Effector CD4-positive, alpha-beta T cell (primary cell): ENCODE measurements at regions not wholly inside any gene's neighbourhood (a gene's known extent, or its start where the extent isn't known, plus 50 kb on each side); places are given as distances from the start of the nearest gene placed in this dataset.
"Not testable (repeated sequence)": the region's sequence is repeated elsewhere in the genome, so short reads cannot be mapped to it uniquely, and the experiment has no call there.

ENCODE experiments used
- DNase-seq: peaks from one replicate; pipeline ENCODE4 v3.0.0-alpha.2; 2020

GRCh38 chr13:103639326-103639725 lies 573.1 kb upstream of the SLC10A2 start:
- DNase-seq = no peak

GRCh38 chr13:103638706-103639105 lies 572.5 kb upstream of the SLC10A2 start:
- no peak for DNase-seq

- no peak for DNase-seq
Measured at GRCh38 chr13:103634066-103634465, 567.8 kb upstream of the SLC10A2 start.

GRCh38 chr13:103625194-103625593 lies 559.0 kb upstream of the SLC10A2 start:
- DNase-seq = no peak

GRCh38 chr13:103618151-103618550 lies 551.9 kb upstream of the SLC10A2 start:
- DNase-seq = no peak

- no peak for DNase-seq
Measured at GRCh38 chr13:103615771-103616170, 549.6 kb upstream of the SLC10A2 start.

- no peak for DNase-seq
Measured at GRCh38 chr13:103614761-103615160, 548.5 kb upstream of the SLC10A2 start.

GRCh38 chr13:103607995-103608394 lies 541.8 kb upstream of the SLC10A2 start:
- DNase-seq = no peak

- no peak for DNase-seq
Measured at GRCh38 chr13:103605546-103606326, 539.5 kb upstream of the SLC10A2 start.

GRCh38 chr13:103599870-103600269 lies 533.7 kb upstream of the SLC10A2 start:
- not testable (repeated sequence) for DNase-seq

GRCh38 chr13:103598671-103599070 lies 532.5 kb upstream of the SLC10A2 start:
- DNase-seq = no peak

GRCh38 chr13:103573446-103573845 lies 507.2 kb upstream of the SLC10A2 start:
- DNase-seq = no peak

- DNase-seq = no peak
Measured at GRCh38 chr13:103568314-103568713, 502.1 kb upstream of the SLC10A2 start.

GRCh38 chr13:103557878-103558277 lies 491.7 kb upstream of the SLC10A2 start:
- DNase-seq = no peak

- DNase-seq = no peak
Measured at GRCh38 chr13:103556681-103557080, 490.5 kb upstream of the SLC10A2 start.

GRCh38 chr13:103547914-103548313 lies 481.7 kb upstream of the SLC10A2 start:
- DNase-seq = no peak

GRCh38 chr13:103546271-103546670 lies 480.1 kb upstream of the SLC10A2 start:
- DNase-seq = no peak

GRCh38 chr13:103542648-103543047 lies 476.4 kb upstream of the SLC10A2 start:
- DNase-seq = no peak

GRCh38 chr13:103540382-103540765 lies 474.2 kb upstream of the SLC10A2 start:
- DNase-seq = no peak

GRCh38 chr13:103539721-103540381 lies 473.6 kb upstream of the SLC10A2 start:
- DNase-seq = no peak

GRCh38 chr13:103539265-103539664 lies 473.0 kb upstream of the SLC10A2 start:
- no peak for DNase-seq

- no peak for DNase-seq
Measured at GRCh38 chr13:103537616-103538015, 471.4 kb upstream of the SLC10A2 start.

- no peak for DNase-seq
Measured at GRCh38 chr13:103531278-103531677, 465.1 kb upstream of the SLC10A2 start.

GRCh38 chr13:103528437-103528836 lies 462.2 kb upstream of the SLC10A2 start:
- DNase-seq = no peak

- no peak for DNase-seq
Measured at GRCh38 chr13:103525530-103525929, 459.3 kb upstream of the SLC10A2 start.
